ENCODE measurements at regions not wholly inside any gene's neighbourhood (a gene's known extent, or its start where the extent isn't known, plus 50 kb on each side); places are given as distances from the start of the nearest gene placed in this dataset.

DNA sequence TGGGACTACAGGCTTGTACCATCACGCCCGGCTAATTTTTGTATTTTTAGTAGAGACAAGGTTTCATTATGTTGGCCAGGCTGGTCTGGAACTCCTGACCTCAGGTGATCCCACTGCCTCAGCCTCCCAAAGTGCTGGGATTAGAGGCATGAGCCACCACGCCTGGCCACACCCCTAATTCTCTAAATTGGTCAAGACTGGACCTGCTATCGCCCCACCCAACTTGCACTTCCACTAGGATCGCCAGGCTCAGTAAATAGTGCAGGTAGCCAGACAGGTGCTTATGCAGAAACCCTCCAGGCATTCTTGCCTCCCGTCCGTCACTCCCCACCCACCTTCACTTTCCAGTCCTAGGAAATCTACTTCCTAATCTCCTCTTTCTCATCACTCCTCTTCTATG, 481.4 kb upstream of the EEF2KMT start:
- DNase-seq (ENCODE audit: low spot score) (no peak), FAIRE-seq (no peak)

- FAIRE-seq: no peak
Observed at GRCh38 chr16:5577463-5577862, 479.9 kb upstream of the EEF2KMT start.

DNA sequence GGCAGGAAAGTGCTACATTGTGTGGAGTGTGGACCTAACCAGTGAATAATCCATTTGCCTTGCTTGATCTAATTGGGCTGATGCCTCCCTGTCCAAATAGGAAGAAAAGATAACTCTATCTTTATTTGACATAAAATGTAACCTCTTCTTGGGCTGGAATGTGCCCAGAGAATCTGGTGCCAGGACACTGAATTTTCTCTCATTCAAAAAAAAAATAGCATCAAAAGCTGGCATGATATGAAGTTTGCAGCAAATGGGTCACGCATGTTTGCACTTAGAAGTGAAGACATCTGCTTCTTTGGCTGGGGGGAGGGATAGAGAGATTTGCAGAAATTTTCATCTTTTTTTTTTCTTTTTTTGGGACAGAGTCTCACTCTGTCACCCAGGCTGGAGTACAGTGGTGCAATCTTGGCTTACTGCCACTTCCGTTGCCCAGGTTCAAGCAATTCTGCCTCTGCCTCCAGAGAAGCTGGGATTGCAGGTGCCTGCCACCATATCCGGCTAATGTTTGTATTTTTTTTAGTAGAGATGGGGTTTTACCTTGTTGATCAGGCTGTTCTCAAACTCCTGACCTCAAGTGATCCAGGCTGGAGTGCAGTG, 478.2 kb upstream of the EEF2KMT start:
- DNase-seq (ENCODE audit: low spot score): no peak
- no peak for FAIRE-seq

More at GRCh38 chr16:5577463-5577862, 479.9 kb upstream of the EEF2KMT start:
- no peak for DNase-seq (ENCODE audit: low spot score)

- DNase-seq (ENCODE audit: low spot score): no peak
- no peak for FAIRE-seq
Observed at GRCh38 chr16:5575121-5575520, 477.5 kb upstream of the EEF2KMT start.

DNA sequence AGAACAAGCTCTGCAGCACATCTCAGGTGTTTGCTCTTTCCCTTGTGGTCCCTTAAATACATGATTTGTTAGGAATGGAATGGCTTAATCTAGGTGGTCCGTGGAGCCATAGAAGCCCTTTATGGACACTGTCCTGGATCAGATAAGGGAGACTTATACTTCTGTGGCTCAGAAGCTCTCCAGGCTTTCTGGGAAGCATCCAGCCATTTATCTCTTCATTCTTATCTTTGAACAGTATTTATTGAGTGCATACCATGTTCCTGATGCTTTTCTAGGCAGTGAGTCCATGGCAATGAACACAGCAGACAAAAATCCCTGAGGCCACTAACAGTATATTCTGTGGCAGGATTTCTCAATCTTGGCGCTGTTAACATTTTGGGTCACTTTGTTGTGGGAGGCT, 474.5 kb upstream of the EEF2KMT start:
- FAIRE-seq (no peak), DNase-seq (ENCODE audit: low spot score) (no peak)

DNA sequence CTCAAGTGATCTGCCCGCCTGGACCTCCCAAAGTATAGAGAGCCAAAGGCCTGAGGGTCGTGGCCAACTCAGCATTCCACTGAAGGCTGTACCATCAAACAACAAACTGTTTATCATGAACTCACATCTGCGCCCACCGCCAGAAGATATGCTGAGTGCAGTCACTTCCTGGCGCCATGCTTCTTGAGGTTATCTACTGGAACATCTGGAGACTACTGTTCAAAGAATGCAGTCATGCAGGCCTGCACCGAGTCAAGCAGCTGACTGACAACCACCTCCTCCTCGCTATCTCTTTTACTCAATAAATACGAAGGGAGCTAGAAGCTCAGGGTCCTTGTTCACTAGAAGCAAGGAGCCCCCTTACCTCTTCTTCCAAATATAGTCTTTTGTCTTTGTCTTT, 473.9 kb upstream of the EEF2KMT start:
- DNase-seq (ENCODE audit: low spot score) (no peak), FAIRE-seq (no peak)

DNA sequence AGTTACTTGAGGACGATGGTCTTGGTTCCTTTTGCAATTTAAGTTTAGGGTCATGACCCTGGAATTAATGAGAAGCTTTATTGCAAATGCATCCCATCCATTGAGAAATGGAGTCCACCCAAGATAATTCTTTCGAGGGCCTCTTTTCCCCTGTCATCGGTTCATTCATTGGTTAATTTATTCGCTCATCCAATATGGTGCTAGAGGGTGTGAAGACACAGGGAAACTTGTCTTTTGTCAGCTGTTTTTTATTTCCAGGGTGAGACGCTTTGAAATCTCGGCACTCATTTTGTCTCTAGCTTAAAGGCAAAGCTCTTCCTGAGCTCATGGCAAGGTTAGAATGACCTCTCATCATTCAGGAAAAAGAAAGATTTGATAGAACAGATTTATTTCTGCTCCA, 464.2 kb upstream of the EEF2KMT start:
- FAIRE-seq (no peak), DNase-seq (ENCODE audit: low spot score) (no peak)

DNA sequence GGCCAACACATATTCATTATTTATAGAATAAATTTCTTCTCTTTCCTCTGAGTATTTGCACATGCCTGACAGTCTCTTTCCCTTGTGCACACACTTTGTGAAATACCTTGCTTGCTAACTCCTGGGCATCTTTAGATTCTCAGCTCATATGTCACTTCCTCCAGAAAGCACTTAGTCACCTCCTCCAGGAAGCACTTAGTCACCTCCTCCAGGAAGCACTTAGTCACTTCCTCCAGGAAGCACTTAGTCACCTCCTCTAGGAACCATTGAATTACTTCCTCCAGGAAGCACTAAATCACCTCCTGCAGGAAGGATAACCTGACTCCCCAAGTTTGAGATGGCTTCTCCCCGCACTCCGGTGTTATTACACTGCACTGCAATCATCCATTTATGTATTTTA, 462.5 kb upstream of the EEF2KMT start:
- FAIRE-seq: peak; percentile 5

DNA sequence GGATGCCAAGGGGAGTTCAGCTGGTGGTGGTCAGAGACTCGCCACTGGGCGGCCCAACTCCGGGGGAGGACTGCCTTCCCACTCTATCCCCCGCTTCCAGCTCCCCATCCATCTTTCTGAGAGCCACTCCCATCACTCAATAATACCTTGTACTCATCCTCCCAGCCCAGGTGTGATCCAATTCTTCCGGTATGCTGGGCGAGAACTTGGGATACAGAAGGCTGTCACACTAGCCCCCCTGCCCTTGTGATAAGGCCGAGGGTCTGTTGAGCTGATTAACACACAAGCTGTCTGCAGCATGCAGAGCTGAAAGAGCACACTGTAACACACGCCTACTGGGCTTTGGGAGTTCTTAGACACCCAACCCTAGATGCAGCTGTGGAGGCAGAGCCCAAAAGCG, 460.4 kb upstream of the EEF2KMT start:
- FAIRE-seq (no peak), DNase-seq (ENCODE audit: low spot score) (no peak)

More for the DNA sequence above, 462.5 kb upstream of the EEF2KMT start:
- no peak for DNase-seq (ENCODE audit: low spot score)

DNA sequence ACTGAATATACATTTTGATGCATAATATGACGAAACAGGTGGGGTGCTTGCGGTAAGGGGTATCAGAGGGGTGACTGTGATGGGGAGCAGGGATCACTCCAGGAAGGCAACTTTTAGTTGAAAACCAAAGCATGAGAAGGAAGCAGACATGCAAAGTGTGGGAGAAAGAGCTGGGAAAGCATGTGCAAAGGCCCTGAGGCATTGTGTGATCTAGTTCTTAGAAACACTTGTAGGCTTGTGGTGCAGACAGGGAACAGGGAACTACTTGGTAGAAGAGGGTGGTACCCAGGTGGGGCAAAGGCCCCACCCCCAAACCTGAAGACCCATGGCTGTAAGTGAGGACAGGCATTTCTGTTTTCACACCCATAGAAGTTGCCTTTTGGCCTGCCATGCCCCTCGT, 459.9 kb upstream of the EEF2KMT start:
- DNase-seq (ENCODE audit: low spot score) (no peak), FAIRE-seq (no peak)

DNA sequence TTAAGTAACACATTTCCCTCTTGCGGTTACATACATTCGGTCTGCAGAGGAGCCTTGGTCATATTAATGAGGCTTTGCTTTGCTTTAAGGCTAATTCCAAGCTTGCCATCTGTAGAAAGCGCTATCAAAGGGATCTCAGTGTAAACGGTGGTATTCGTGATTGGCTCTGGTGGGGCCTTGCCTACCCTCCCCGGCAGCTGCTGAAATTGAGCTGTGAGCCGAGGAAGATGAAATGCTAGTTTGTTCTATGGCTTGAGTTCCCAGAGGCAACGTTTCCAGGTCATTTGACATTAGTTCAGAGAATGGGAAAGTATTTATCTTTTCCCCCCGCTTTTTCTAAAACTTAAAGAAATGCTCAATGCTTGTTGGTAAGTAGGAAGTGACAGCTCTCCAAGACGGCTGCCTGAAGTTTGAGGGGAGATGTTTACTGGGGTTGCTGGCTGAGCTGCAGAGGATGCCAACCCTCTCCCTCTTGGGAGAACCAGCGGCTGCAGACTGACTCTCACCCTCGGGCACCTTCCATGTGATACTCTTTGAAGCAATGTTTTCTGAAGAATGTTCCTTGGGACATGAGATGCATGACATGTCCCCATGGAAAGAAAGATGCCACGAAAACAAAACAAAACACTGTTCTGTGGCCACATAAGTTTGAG, 458.7 kb upstream of the EEF2KMT start:
- FAIRE-seq: no peak
- no peak for DNase-seq (ENCODE audit: low spot score)

DNA sequence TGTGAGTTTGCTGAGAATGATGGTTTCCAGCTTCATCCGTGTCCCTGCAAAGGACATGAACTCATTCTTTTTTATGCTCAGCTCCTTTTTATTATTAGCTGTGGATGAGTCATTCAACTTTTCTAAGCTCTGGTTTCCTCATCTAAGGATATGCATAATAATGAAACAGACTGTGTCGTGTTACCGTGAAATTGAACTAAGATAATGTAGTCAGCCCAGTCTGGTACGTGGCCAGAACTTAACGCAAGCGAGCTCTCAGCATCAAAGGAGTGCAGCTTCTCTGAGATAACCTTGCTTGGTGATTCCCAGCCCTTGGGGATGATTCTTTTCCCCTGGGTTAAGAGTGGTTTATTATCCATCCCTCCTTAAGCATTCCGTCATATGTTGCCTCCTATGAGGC, 454.3 kb upstream of the EEF2KMT start:
- DNase-seq (ENCODE audit: low spot score): no peak
- no peak for FAIRE-seq

GRCh38 chr16:5549802-5550201, 452.2 kb upstream of the EEF2KMT start:
- DNase-seq (ENCODE audit: low spot score) (no peak), FAIRE-seq (peak; percentile 48)

DNA sequence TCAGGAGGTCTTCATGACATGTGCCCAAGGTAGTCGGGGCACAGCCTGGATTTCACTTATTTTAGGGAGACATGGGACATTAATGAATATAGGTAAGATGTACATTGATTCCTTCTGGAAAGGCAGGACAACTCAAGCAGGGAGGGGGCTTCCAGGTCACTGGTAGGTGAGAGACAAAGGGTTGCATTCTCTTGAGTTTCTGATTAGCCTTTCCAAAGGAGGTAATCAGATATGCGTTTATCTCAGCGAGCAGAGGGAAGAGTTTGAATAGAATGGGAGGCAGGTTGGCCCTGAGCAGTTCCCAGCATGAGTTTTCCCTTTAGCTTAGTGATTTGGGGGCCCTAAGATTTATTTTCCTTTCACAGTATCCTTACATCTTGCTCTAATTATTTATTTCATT, 443.8 kb upstream of the EEF2KMT start:
- no peak for FAIRE-seq
- DNase-seq (ENCODE audit: low spot score): no peak

- DNase-seq (ENCODE audit: low spot score): no peak
- no peak for FAIRE-seq
Observed at GRCh38 chr16:5537347-5537746, 439.8 kb upstream of the EEF2KMT start.

DNA sequence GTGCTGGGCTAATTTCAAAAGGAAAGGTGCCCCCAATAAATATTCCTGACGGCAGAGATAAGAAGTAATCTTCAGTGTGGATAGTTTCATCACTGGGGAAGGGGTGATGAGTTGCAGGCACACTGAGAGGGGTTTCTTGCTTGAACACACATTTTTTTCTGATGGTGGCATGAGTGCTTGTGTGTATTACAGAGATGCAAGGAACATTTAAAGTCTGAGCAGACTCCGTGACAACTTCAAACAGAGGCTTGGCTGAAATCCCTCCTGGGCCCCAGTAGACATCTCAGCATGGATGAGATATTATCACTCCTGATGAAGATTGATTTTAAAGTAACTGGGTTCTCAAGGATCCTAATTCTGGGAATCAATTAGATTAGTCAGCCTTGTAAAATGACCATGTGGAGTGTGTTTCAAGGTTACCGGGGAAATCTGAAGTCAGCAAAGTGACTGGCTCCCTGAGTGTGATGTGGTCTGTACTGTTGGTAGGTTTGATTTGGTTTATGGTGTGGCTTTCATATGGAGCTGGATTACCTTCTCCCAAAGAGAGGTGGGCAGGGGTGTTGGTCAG, 435.8 kb upstream of the EEF2KMT start:
- no peak for FAIRE-seq
- DNase-seq (ENCODE audit: low spot score): no peak

DNA sequence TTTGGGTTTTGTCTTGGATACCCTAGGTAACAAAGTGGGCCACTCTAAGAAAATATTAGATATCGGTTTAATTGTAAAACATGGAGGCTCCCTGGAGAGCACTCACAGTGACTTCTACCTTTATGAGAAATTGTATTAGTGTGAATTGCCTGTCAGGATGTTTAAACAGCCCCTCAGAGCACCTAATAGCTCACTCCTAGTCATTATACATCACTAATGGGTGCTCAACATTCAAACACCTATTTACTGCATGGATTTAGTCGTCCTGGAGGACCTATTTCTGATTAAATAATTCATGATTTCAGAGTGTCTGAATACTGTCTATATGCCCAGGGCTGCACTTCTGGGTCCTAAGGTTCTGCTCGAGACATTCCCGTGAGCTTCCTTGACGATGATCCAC, 430.2 kb upstream of the EEF2KMT start:
- no peak for FAIRE-seq

DNA sequence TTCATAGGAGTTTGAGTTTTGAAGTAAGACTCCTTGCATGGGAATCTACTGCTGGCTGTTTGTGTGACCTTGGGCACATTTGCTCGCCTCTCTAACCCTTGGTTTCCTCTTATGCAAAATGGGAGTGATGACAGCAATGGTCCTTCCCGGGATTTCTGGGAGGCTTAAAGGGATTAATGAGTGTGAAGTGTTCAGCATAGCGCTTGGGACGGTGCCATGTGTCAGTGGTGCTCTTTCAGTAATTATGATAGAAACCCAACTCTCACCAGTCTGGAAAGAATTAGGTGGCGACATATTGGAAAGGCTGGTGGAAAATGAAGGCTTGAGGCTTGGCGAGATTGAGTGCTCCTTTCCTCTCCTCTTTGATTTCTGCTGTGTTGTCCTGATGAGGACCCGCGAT, 429.2 kb upstream of the EEF2KMT start:
- FAIRE-seq (no peak), DNase-seq (ENCODE audit: low spot score) (no peak)

More for the DNA sequence above, 430.2 kb upstream of the EEF2KMT start:
- no peak for DNase-seq (ENCODE audit: low spot score)

DNA sequence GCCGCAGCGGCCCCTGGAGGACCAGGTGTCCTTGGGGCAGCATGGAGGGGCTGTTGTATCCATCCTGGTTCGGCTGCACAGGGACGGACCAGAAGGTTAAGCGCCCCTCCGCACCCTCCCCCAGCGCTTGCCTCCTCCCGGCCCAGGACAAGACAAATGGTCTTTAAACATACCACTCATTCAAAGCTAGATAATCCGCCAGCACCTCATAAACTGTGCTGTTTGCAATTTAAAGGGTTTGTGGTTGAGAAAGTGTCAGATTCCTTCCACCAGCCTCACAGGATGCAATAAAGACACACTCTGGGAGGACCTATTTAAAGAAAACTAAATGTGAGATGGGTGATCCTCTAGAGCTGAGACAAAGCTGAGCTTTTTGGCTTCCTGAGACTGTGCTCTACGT, 426.2 kb upstream of the EEF2KMT start:
- no peak for FAIRE-seq
- DNase-seq (ENCODE audit: low spot score): no peak

GRCh38 chr16:5516115-5516514, 418.5 kb upstream of the EEF2KMT start:
- FAIRE-seq (no peak), DNase-seq (ENCODE audit: low spot score) (no peak)

DNA sequence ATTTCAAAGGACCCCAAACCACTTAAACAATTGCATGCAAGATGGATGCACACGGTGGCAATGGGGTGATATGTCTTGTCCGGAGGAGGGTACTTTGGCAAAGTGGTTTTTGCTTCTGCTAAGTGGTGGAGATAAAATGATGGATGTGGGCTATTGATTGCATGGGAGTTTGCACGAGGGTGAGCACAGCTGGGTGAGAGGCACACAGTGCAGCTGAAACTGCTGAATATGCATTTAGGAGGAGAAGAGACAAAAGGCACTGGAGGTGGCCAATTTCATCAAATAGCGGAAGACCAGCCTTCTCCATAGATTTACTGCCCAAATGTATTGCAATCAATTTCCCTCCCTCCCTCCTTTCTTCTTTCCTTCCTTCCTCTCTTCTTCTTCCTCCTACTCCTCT, 414.4 kb upstream of the EEF2KMT start:
- FAIRE-seq (no peak), DNase-seq (ENCODE audit: low spot score) (no peak)

GRCh38 chr16:5510819-5511370, 413.3 kb upstream of the EEF2KMT start:
- FAIRE-seq (no peak), DNase-seq (ENCODE audit: low spot score) (no peak)

GRCh38 chr16:5509794-5510193, 412.2 kb upstream of the EEF2KMT start:
- FAIRE-seq: no peak
- DNase-seq (ENCODE audit: low spot score): peak; percentile 60
